KMS-11 (cell line): ENCODE measurements at regions not wholly inside any gene's neighbourhood (a gene's known extent, or its start where the extent isn't known, plus 50 kb on each side); places are given as distances from the start of the nearest gene placed in this dataset.

ENCODE experiments used
- H2AFZ ChIP-seq: fragments of 200-600 bp; sonication (generic); 2 replicates; pipeline ENCODE4 v1.6.1; 2016; ENCODE audit warnings: antibody characterized with exemption, mixed run types, low read depth
- H3K27ac ChIP-seq: fragments of 200-600 bp; sonication (generic); 2 replicates; pipeline ENCODE4 v1.6.1; 2016; ENCODE audit warnings: mild to moderate bottlenecking, mixed run types
- H3K27me3 ChIP-seq: fragments of 200-600 bp; sonication (generic); 2 replicates; pipeline ENCODE4 v1.6.1; 2017; ENCODE audit warnings: mild to moderate bottlenecking, low read depth, mixed run types, moderate library complexity; ENCODE audit not compliant: insufficient read depth
- H3K36me3 ChIP-seq: fragments of 200-600 bp; sonication (generic); 2 replicates; pipeline ENCODE4 v1.6.1; 2017; ENCODE audit warnings: mild to moderate bottlenecking, mixed run types; ENCODE audit not compliant: insufficient read depth
- H3K4me1 ChIP-seq: fragments of 200-600 bp; sonication (generic); 2 replicates; pipeline ENCODE4 v1.6.1; 2016; ENCODE audit warnings: mild to moderate bottlenecking, low read depth, mixed run types; ENCODE audit not compliant: poor library complexity, severe bottlenecking
- H3K4me2 ChIP-seq: fragments of 200-600 bp; sonication (generic); 2 replicates; pipeline ENCODE4 v1.7.0; 2016; ENCODE audit warnings: mild to moderate bottlenecking, mixed run types
- H3K4me3 ChIP-seq: fragments of 200-600 bp; sonication (generic); IDR thresholded peaks from 2 replicates; pipeline ENCODE4 v1.6.1; 2017; ENCODE audit warnings: low read depth, low read length, mixed read lengths; ENCODE audit not compliant: insufficient read depth
- H3K79me2 ChIP-seq: fragments of 200-600 bp; sonication (generic); 2 replicates; pipeline ENCODE4 v1.6.1; 2016; ENCODE audit warnings: low read depth, mixed run types; ENCODE audit not compliant: insufficient read depth
- H3K9ac ChIP-seq: fragments of 200-600 bp; sonication (generic); 2 replicates; pipeline ENCODE4 v1.6.1; 2016; ENCODE audit warnings: mild to moderate bottlenecking, mixed run types
- H4K20me1 ChIP-seq: fragments of 200-600 bp; sonication (generic); 2 replicates; pipeline ENCODE4 v1.6.1; 2016; ENCODE audit warnings: mild to moderate bottlenecking, mixed run types; ENCODE audit not compliant: insufficient read depth
- CTCF ChIP-seq: fragments of 200-600 bp; sonication (generic); conservative IDR thresholded peaks from 2 replicates; pipeline ENCODE4 v1.6.1; 2017; ENCODE audit warnings: low read depth, mild to moderate bottlenecking, antibody characterized with exemption, low read length, moderate library complexity, mixed read lengths

- Histone ChIP-seq H3K36me3 (no peaks in the 10 kb centered on the region), H3K79me2 (no peaks in the 10 kb centered on the region), H3K4me1 (no peaks in the 10 kb centered on the region), H3K27me3 (no peaks in the 10 kb centered on the region), H3K27ac (no peak overlapping the region), H3K4me3 (no peak overlapping the region), H2AFZ (no peak overlapping the region), H3K9ac (no peak overlapping the region), H3K4me2 (no peak overlapping the region), H4K20me1 (no peaks in the 10 kb centered on the region)
- TF ChIP-seq CTCF = no peak
These were observed 413.4 kb downstream of the UBE2NL start for GRCh38 chrX:144297221-144297620.

- Histone ChIP-seq H4K20me1 (no peaks in the 10 kb centered on the region), H3K4me1 (peaks cover 3% of the 10 kb centered on the region), H3K4me2 (peak overlapping the region; percentile 25; the same call in 1 of the 2 replicates), H3K27ac (no peak overlapping the region), H3K79me2 (no peaks in the 10 kb centered on the region), H3K9ac (no peak overlapping the region), H2AFZ (no peak overlapping the region), H3K36me3 (no peaks in the 10 kb centered on the region), H3K4me3 (no peak overlapping the region), H3K27me3 (no peaks in the 10 kb centered on the region)
- no peak for TF ChIP-seq CTCF
These were observed 443.6 kb downstream of the UBE2NL start for GRCh38 chrX:144327495-144327894.

- no peak overlapping the region for H3K9ac ChIP-seq
- H2AFZ ChIP-seq = no peak overlapping the region
- H3K36me3 ChIP-seq = no peaks in the 10 kb centered on the region
- H3K4me1 ChIP-seq = no peaks in the 10 kb centered on the region
- H3K79me2 ChIP-seq = no peaks in the 10 kb centered on the region
- no peak overlapping the region for H3K27ac ChIP-seq
- H3K27me3 ChIP-seq = no peaks in the 10 kb centered on the region
- no peak overlapping the region for H3K4me2 ChIP-seq
- no peak for TF ChIP-seq CTCF
- no peak overlapping the region for H3K4me3 ChIP-seq
- no peaks in the 10 kb centered on the region for H4K20me1 ChIP-seq
These were observed 449.6 kb downstream of the UBE2NL start for GRCh38 chrX:144333429-144333828.

GRCh38 chrX:144334577-144334976 is 450.7 kb downstream of the UBE2NL start:
- no peaks in the 10 kb centered on the region for H3K4me1 ChIP-seq
- H3K4me2 ChIP-seq = no peak overlapping the region
- no peaks in the 10 kb centered on the region for H4K20me1 ChIP-seq
- no peak overlapping the region for H3K27ac ChIP-seq
- H3K9ac ChIP-seq = no peak overlapping the region
- peak; percentile 44; the same call in 1 of the 2 replicates for TF ChIP-seq CTCF
- H2AFZ ChIP-seq = no peak overlapping the region
- H3K4me3 ChIP-seq = no peak overlapping the region
- no peaks in the 10 kb centered on the region for H3K27me3 ChIP-seq
- H3K36me3 ChIP-seq = no peaks in the 10 kb centered on the region
- no peaks in the 10 kb centered on the region for H3K79me2 ChIP-seq

GRCh38 chrX:144335402-144335801 is 451.5 kb downstream of the UBE2NL start:
- no peak overlapping the region for H3K9ac ChIP-seq
- H4K20me1 ChIP-seq = no peaks in the 10 kb centered on the region
- H3K27ac ChIP-seq = no peak overlapping the region
- H3K79me2 ChIP-seq = no peaks in the 10 kb centered on the region
- H3K36me3 ChIP-seq = no peaks in the 10 kb centered on the region
- H3K4me2 ChIP-seq = no peak overlapping the region
- no peaks in the 10 kb centered on the region for H3K27me3 ChIP-seq
- no peaks in the 10 kb centered on the region for H3K4me1 ChIP-seq
- H3K4me3 ChIP-seq = no peak overlapping the region
- no peak overlapping the region for H2AFZ ChIP-seq
- no peak for TF ChIP-seq CTCF
